ENCODE measurements at regions not wholly inside any gene's neighbourhood (a gene's known extent, or its start where the extent isn't known, plus 50 kb on each side); places are given as distances from the start of the nearest gene placed in this dataset.

- no peak for TF ChIP-seq ETV6 (CRISPR knock-in tag; IDR thresholded peaks at IDR 0.05)
These were observed 760.4 kb downstream of the MCTP2 start (continued) for GRCh38 chr15:94991718-94992117.

- H3K36me3 Mint-ChIP-seq: 0 out of 2 replicates have a peak, but pooled peaks cover 4% of the 10 kb centered on the region
- peaks cover 20% of the 10 kb centered on the region for H3K9me3 Mint-ChIP-seq
- CTCF ChIA-PET: interaction anchor here (1.0 kb wide), 1 partner anchor 339 kb away, joined by 3 read pairs; no protein-coding TSS in a partner anchor
- DNase-seq (ENCODE audit: low spot score) (no peak), ATAC-seq (no peak)
- H3K27ac Mint-ChIP-seq: no peak overlapping the region
- H3K4me1 Mint-ChIP-seq: no peaks in the 10 kb centered on the region
- H3K4me3 Mint-ChIP-seq: no peak overlapping the region
- POLR2A ChIA-PET: no interaction called here
- no peak for TF ChIP-seq NFE2L1 (CRISPR knock-in tag; IDR thresholded peaks at IDR 0.05)
- TF ChIP-seq ZNF423 (CRISPR knock-in tag; IDR thresholded peaks at IDR 0.05): no peak
- TF ChIP-seq, protein P1, sequence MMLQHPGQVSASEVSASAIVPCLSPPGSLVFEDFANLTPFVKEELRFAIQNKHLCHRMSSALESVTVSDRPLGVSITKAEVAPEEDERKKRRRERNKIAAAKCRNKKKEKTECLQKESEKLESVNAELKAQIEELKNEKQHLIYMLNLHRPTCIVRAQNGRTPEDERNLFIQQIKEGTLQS (CRISPR knock-in tag; conservative IDR thresholded peaks at IDR 0.05): no peak
- TF ChIP-seq ELF4 (CRISPR knock-in tag; IDR thresholded peaks at IDR 0.05; ENCODE audit: low read depth): no peak
- no peak for TF ChIP-seq CREB1 (CRISPR knock-in tag; IDR thresholded peaks at IDR 0.05)
- TF ChIP-seq TEAD4 (CRISPR knock-in tag; IDR thresholded peaks at IDR 0.05): no peak
- TF ChIP-seq SP1 (CRISPR knock-in tag; conservative IDR thresholded peaks at IDR 0.05): no peak
- TF ChIP-seq MYBL2 (CRISPR knock-in tag; IDR thresholded peaks at IDR 0.05): no peak
- TF ChIP-seq, protein P2, sequence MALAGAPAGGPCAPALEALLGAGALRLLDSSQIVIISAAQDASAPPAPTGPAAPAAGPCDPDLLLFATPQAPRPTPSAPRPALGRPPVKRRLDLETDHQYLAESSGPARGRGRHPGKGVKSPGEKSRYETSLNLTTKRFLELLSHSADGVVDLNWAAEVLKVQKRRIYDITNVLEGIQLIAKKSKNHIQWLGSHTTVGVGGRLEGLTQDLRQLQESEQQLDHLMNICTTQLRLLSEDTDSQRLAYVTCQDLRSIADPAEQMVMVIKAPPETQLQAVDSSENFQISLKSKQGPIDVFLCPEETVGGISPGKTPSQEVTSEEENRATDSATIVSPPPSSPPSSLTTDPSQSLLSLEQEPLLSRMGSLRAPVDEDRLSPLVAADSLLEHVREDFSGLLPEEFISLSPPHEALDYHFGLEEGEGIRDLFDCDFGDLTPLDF (CRISPR knock-in tag; IDR thresholded peaks at IDR 0.05): no peak
- TF ChIP-seq, protein P3, sequence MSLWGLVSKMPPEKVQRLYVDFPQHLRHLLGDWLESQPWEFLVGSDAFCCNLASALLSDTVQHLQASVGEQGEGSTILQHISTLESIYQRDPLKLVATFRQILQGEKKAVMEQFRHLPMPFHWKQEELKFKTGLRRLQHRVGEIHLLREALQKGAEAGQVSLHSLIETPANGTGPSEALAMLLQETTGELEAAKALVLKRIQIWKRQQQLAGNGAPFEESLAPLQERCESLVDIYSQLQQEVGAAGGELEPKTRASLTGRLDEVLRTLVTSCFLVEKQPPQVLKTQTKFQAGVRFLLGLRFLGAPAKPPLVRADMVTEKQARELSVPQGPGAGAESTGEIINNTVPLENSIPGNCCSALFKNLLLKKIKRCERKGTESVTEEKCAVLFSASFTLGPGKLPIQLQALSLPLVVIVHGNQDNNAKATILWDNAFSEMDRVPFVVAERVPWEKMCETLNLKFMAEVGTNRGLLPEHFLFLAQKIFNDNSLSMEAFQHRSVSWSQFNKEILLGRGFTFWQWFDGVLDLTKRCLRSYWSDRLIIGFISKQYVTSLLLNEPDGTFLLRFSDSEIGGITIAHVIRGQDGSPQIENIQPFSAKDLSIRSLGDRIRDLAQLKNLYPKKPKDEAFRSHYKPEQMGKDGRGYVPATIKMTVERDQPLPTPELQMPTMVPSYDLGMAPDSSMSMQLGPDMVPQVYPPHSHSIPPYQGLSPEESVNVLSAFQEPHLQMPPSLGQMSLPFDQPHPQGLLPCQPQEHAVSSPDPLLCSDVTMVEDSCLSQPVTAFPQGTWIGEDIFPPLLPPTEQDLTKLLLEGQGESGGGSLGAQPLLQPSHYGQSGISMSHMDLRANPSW (CRISPR knock-in tag; conservative IDR thresholded peaks at IDR 0.05; ENCODE audit: low read depth): no peak
- TF ChIP-seq ZNF512 (CRISPR knock-in tag; IDR thresholded peaks at IDR 0.05; ENCODE audit: borderline replicate concordance): no peak
- TF ChIP-seq, protein P4, sequence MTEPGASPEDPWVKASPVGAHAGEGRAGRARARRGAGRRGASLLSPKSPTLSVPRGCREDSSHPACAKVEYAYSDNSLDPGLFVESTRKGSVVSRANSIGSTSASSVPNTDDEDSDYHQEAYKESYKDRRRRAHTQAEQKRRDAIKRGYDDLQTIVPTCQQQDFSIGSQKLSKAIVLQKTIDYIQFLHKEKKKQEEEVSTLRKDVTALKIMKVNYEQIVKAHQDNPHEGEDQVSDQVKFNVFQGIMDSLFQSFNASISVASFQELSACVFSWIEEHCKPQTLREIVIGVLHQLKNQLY (CRISPR knock-in tag; IDR thresholded peaks at IDR 0.05): no peak
- TF ChIP-seq, protein P5, sequence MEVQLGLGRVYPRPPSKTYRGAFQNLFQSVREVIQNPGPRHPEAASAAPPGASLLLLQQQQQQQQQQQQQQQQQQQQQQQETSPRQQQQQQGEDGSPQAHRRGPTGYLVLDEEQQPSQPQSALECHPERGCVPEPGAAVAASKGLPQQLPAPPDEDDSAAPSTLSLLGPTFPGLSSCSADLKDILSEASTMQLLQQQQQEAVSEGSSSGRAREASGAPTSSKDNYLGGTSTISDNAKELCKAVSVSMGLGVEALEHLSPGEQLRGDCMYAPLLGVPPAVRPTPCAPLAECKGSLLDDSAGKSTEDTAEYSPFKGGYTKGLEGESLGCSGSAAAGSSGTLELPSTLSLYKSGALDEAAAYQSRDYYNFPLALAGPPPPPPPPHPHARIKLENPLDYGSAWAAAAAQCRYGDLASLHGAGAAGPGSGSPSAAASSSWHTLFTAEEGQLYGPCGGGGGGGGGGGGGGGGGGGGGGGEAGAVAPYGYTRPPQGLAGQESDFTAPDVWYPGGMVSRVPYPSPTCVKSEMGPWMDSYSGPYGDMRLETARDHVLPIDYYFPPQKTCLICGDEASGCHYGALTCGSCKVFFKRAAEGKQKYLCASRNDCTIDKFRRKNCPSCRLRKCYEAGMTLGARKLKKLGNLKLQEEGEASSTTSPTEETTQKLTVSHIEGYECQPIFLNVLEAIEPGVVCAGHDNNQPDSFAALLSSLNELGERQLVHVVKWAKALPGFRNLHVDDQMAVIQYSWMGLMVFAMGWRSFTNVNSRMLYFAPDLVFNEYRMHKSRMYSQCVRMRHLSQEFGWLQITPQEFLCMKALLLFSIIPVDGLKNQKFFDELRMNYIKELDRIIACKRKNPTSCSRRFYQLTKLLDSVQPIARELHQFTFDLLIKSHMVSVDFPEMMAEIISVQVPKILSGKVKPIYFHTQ (CRISPR knock-in tag; IDR thresholded peaks at IDR 0.05): no peak
- no peak for TF ChIP-seq FOXK1 (CRISPR knock-in tag; IDR thresholded peaks at IDR 0.05)
- H3K27me3 Mint-ChIP-seq (ENCODE audit: low read depth): no peaks in the 10 kb centered on the region; the same call in 1 of the 2 replicates
These were observed 778.3 kb downstream of the MCTP2 start for GRCh38 chr15:95009635-95010034.

DNA sequence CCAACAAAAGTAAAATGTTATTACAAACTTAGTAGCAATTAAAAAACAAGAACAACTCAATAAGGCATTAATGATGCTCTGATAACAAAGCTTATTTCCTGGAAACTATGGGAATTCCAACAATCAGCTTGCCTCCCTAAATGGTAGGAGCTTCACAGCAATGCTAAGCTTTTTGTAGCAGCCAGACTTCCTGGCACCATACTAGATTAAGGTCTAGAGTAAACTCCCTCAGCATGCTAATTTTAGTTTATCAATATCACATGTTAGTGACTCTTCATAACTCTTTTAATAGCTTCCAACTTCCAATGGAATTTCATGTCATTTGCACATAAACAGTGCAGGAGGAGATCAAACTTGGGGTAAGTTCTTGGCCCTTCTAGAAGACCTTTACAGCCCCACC lies 782.0 kb downstream of the MCTP2 start:
- ATAC-seq (no peak), DNase-seq (ENCODE audit: low spot score) (no peak)
- peaks cover 13% of the 10 kb centered on the region for H3K4me1 Mint-ChIP-seq
- POLR2A ChIA-PET: no interaction called here
- CTCF ChIA-PET: no interaction called here
- H3K9me3 Mint-ChIP-seq: peaks cover 14% of the 10 kb centered on the region
- no peak overlapping the region for H3K4me3 Mint-ChIP-seq
- no peaks in the 10 kb centered on the region for H3K27me3 Mint-ChIP-seq (ENCODE audit: low read depth)
- no peaks in the 10 kb centered on the region for H3K36me3 Mint-ChIP-seq
- no peak overlapping the region for H3K27ac Mint-ChIP-seq
- no peak for TF ChIP-seq ETV6 (CRISPR knock-in tag; IDR thresholded peaks at IDR 0.05)
- TF ChIP-seq, protein P6, sequence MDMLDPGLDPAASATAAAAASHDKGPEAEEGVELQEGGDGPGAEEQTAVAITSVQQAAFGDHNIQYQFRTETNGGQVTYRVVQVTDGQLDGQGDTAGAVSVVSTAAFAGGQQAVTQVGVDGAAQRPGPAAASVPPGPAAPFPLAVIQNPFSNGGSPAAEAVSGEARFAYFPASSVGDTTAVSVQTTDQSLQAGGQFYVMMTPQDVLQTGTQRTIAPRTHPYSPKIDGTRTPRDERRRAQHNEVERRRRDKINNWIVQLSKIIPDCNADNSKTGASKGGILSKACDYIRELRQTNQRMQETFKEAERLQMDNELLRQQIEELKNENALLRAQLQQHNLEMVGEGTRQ (CRISPR knock-in tag; IDR thresholded peaks at IDR 0.05): no peak
- no peak for TF ChIP-seq ZMAT4 (CRISPR knock-in tag; IDR thresholded peaks at IDR 0.05)
- TF ChIP-seq CBFB (CRISPR knock-in tag; IDR thresholded peaks at IDR 0.05; ENCODE audit: low read depth): no peak
- TF ChIP-seq, protein P7, sequence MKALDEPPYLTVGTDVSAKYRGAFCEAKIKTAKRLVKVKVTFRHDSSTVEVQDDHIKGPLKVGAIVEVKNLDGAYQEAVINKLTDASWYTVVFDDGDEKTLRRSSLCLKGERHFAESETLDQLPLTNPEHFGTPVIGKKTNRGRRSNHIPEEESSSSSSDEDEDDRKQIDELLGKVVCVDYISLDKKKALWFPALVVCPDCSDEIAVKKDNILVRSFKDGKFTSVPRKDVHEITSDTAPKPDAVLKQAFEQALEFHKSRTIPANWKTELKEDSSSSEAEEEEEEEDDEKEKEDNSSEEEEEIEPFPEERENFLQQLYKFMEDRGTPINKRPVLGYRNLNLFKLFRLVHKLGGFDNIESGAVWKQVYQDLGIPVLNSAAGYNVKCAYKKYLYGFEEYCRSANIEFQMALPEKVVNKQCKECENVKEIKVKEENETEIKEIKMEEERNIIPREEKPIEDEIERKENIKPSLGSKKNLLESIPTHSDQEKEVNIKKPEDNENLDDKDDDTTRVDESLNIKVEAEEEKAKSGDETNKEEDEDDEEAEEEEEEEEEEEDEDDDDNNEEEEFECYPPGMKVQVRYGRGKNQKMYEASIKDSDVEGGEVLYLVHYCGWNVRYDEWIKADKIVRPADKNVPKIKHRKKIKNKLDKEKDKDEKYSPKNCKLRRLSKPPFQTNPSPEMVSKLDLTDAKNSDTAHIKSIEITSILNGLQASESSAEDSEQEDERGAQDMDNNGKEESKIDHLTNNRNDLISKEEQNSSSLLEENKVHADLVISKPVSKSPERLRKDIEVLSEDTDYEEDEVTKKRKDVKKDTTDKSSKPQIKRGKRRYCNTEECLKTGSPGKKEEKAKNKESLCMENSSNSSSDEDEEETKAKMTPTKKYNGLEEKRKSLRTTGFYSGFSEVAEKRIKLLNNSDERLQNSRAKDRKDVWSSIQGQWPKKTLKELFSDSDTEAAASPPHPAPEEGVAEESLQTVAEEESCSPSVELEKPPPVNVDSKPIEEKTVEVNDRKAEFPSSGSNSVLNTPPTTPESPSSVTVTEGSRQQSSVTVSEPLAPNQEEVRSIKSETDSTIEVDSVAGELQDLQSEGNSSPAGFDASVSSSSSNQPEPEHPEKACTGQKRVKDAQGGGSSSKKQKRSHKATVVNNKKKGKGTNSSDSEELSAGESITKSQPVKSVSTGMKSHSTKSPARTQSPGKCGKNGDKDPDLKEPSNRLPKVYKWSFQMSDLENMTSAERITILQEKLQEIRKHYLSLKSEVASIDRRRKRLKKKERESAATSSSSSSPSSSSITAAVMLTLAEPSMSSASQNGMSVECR (CRISPR knock-in tag; IDR thresholded peaks at IDR 0.05; ENCODE audit: borderline replicate concordance): no peak
